Ectodermal cell (in vitro differentiated cells): ENCODE measurements at regions not wholly inside any gene's neighbourhood (a gene's known extent, or its start where the extent isn't known, plus 50 kb on each side); places are given as distances from the start of the nearest gene placed in this dataset.
A peak's percentile ranks its signal among the peaks of the same experiment; 100 is the strongest.

Experiments
- H3K27ac ChIP-seq: 2 replicates; pipeline ENCODE4 v1.7.0; 2013; ENCODE audit warnings: mild to moderate bottlenecking, low read depth, low read length; ENCODE audit not compliant: insufficient read depth, poor library complexity, severe bottlenecking
- H3K27me3 ChIP-seq: 2 replicates; pipeline ENCODE4 v1.7.0; 2013; ENCODE audit warnings: mild to moderate bottlenecking, low read length; ENCODE audit not compliant: insufficient read depth, control insufficient read depth, poor library complexity, severe bottlenecking
- H3K36me3 ChIP-seq: one replicate; pipeline ENCODE4 v1.7.0; 2013; ENCODE audit warnings: low read length; ENCODE audit not compliant: control insufficient read depth, insufficient read depth
- H3K4me1 ChIP-seq: one replicate; pipeline ENCODE4 v1.7.0; 2013; ENCODE audit warnings: low read length; ENCODE audit not compliant: control insufficient read depth, insufficient read depth
- H3K4me3 ChIP-seq: 2 replicates; pipeline ENCODE4 v1.7.0; 2013; ENCODE audit warnings: low read depth, low read length, control low read depth; ENCODE audit not compliant: insufficient read depth
- H3K9me3 ChIP-seq: 2 replicates; pipeline ENCODE4 v1.7.0; 2013; ENCODE audit warnings: mild to moderate bottlenecking, low read length, moderate library complexity; ENCODE audit not compliant: control insufficient read depth
- WGBS, 2 experiments: methylation state at CpG; one replicate each; pipeline ENCODE4 v1.1.7; 2013; ENCODE audit warnings: missing lambda C conversion rate in 2 of 2; 5-methylcytosine and 5-hydroxymethylcytosine counted together

- Histone ChIP-seq H3K27ac (no peak overlapping the region), H3K4me3 (no peak overlapping the region), H3K4me1 (peaks cover 7% of the 10 kb centered on the region), H3K36me3 (no peaks in the 10 kb centered on the region), H3K27me3 (no peaks in the 10 kb centered on the region), H3K9me3 (no peaks in the 10 kb centered on the region)
- 68 to 73% methylated on average over 2 to 3 of the region's 3 CpGs for WGBS, 2 experiments
These were observed 311.1 kb downstream of the NR4A2 start for GRCh38 chr2:156021146-156022040.

GRCh38 chr2:156019341-156019740 is 313.2 kb downstream of the NR4A2 start:
- Histone ChIP-seq H3K27me3 (no peaks in the 10 kb centered on the region), H3K36me3 (no peaks in the 10 kb centered on the region), H3K4me3 (no peak overlapping the region), H3K9me3 (no peaks in the 10 kb centered on the region), H3K4me1 (peaks cover 7% of the 10 kb centered on the region), H3K27ac (no peak overlapping the region)
- no CpG with 5 or more reads among the region's 2 CpGs for whole genome bisulfite sequencing, 2 experiments

GRCh38 chr2:156017341-156017885 is 315.1 kb downstream of the NR4A2 start:
- 89 to 100% methylated on average over 1 of the region's 1 CpG for whole genome bisulfite sequencing, 2 experiments
- H3K4me1 ChIP-seq, result peaks cover 7% of the 10 kb centered on the region
- no peak overlapping the region for H3K27ac ChIP-seq
- H3K9me3 ChIP-seq, result no peaks in the 10 kb centered on the region
- no peaks in the 10 kb centered on the region for H3K27me3 ChIP-seq
- H3K36me3 ChIP-seq, result no peaks in the 10 kb centered on the region
- no peak overlapping the region for H3K4me3 ChIP-seq

GRCh38 chr2:156009293-156009692 is 323.2 kb downstream of the NR4A2 start:
- Histone ChIP-seq H3K9me3 (no peaks in the 10 kb centered on the region), H3K36me3 (no peaks in the 10 kb centered on the region), H3K27ac (no peak overlapping the region), H3K27me3 (no peaks in the 10 kb centered on the region), H3K4me3 (no peak overlapping the region), H3K4me1 (no peaks in the 10 kb centered on the region)
- 89 to 97% methylated on average over 1 of the region's 2 CpGs for WGBS, 2 experiments

GRCh38 chr2:156006721-156007618 is 325.6 kb downstream of the NR4A2 start:
- Histone ChIP-seq H3K36me3 (no peaks in the 10 kb centered on the region), H3K9me3 (no peaks in the 10 kb centered on the region), H3K4me3 (no peak overlapping the region), H3K27ac (no peak overlapping the region), H3K4me1 (no peaks in the 10 kb centered on the region), H3K27me3 (no peaks in the 10 kb centered on the region)
- WGBS, 2 experiments, result 90 to 93% methylated on average over 17 of the region's 17 CpGs

GRCh38 chr2:156005999-156006712 is 326.4 kb downstream of the NR4A2 start:
- Histone ChIP-seq H3K27me3 (no peaks in the 10 kb centered on the region), H3K36me3 (no peaks in the 10 kb centered on the region), H3K4me1 (no peaks in the 10 kb centered on the region), H3K4me3 (no peak overlapping the region), H3K27ac (no peak overlapping the region), H3K9me3 (no peaks in the 10 kb centered on the region)
- WGBS, 2 experiments, result 91 to 92% methylated on average over 3 of the region's 3 CpGs

GRCh38 chr2:156005531-156005930 is 327.0 kb downstream of the NR4A2 start:
- Histone ChIP-seq H3K27me3 (no peaks in the 10 kb centered on the region), H3K36me3 (no peaks in the 10 kb centered on the region), H3K27ac (no peak overlapping the region), H3K4me1 (no peaks in the 10 kb centered on the region), H3K4me3 (no peak overlapping the region), H3K9me3 (no peaks in the 10 kb centered on the region)
- 92 to 93% methylated on average over 7 of the region's 7 CpGs for WGBS, 2 experiments

GRCh38 chr2:156004459-156004858 is 328.1 kb downstream of the NR4A2 start:
- no peaks in the 10 kb centered on the region for H3K4me1 ChIP-seq
- H3K36me3 ChIP-seq, result no peaks in the 10 kb centered on the region
- H3K4me3 ChIP-seq, result no peak overlapping the region
- no peaks in the 10 kb centered on the region for H3K9me3 ChIP-seq
- peak overlapping the region; percentile 58 for H3K27ac ChIP-seq
- 18 to 32% methylated on average over 5 of the region's 5 CpGs for WGBS, 2 experiments
- no peaks in the 10 kb centered on the region for H3K27me3 ChIP-seq

- H3K9me3 ChIP-seq, result no peaks in the 10 kb centered on the region
- no peaks in the 10 kb centered on the region for H3K36me3 ChIP-seq
- no peaks in the 10 kb centered on the region for H3K4me1 ChIP-seq
- no peak overlapping the region for H3K4me3 ChIP-seq
- WGBS, 2 experiments, result 89 to 92% methylated on average over 4 of the region's 4 CpGs
- H3K27me3 ChIP-seq, result no peaks in the 10 kb centered on the region
- H3K27ac ChIP-seq, result no peak overlapping the region
These were observed 328.7 kb downstream of the NR4A2 start for GRCh38 chr2:156003780-156004179.
